ENCODE measurements at regions not wholly inside any gene's neighbourhood (a gene's known extent, or its start where the extent isn't known, plus 50 kb on each side); places are given as distances from the start of the nearest gene placed in this dataset.

DNA sequence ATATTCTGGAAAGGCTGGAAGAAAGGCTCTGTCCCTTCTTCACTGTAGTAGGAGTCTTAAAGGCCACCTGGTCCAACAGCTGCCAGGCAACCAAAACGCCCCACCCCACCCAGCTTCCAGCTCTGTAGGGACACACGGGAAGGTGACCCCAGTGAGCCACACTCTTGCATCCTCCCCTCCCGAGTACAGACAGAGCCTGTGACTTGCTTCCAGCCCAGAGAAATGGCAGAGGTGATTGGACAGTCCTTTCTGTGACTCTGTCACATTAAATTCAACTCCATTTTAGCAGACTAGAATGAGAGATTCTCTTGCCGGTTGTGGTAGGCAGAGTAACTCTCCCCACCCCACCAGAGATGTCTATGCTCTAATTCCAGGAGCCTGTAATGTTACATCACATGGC is 226.2 kb upstream of the ARID1B start:
- TF ChIP-seq, protein P1, sequence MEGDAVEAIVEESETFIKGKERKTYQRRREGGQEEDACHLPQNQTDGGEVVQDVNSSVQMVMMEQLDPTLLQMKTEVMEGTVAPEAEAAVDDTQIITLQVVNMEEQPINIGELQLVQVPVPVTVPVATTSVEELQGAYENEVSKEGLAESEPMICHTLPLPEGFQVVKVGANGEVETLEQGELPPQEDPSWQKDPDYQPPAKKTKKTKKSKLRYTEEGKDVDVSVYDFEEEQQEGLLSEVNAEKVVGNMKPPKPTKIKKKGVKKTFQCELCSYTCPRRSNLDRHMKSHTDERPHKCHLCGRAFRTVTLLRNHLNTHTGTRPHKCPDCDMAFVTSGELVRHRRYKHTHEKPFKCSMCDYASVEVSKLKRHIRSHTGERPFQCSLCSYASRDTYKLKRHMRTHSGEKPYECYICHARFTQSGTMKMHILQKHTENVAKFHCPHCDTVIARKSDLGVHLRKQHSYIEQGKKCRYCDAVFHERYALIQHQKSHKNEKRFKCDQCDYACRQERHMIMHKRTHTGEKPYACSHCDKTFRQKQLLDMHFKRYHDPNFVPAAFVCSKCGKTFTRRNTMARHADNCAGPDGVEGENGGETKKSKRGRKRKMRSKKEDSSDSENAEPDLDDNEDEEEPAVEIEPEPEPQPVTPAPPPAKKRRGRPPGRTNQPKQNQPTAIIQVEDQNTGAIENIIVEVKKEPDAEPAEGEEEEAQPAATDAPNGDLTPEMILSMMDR (IDR thresholded peaks at IDR 0.05) = no peak
- TF ChIP-seq EZH2 (IDR thresholded peaks at IDR 0.05) = no peak

Data from neural progenitor cell (in vitro differentiated cells).